AG10803 (cell line): ENCODE measurements at regions not wholly inside any gene's neighbourhood (a gene's known extent, or its start where the extent isn't known, plus 50 kb on each side); places are given as distances from the start of the nearest gene placed in this dataset.

Experiments
- DNase-seq: peaks from one replicate; pipeline ENCODE4 v3.0.0; 2010; ENCODE audit warnings: low read depth
- H3K4me3 ChIP-seq: 2 replicates; pipeline ENCODE4 v1.5.1; 2011; ENCODE audit warnings: mild to moderate bottlenecking, low read length, control low read depth
- CTCF ChIP-seq: conservative IDR thresholded peaks from 2 replicates; pipeline ENCODE4 v1.5.1; 2011; ENCODE audit warnings: mild to moderate bottlenecking, low read length, control low read depth, inconsistent platforms

GRCh38 chr13:50596156-50596555 lies 247.3 kb downstream of the DLEU7 start:
- no peak overlapping the region for H3K4me3 ChIP-seq
- no peak for DNase-seq
- TF ChIP-seq CTCF = no peak

- H3K4me3 ChIP-seq = no peak overlapping the region
- DNase-seq = no peak
- no peak for TF ChIP-seq CTCF
These were observed 246.7 kb downstream of the DLEU7 start for GRCh38 chr13:50596776-50597203.

- no peak overlapping the region for H3K4me3 ChIP-seq
- DNase-seq = no peak
- TF ChIP-seq CTCF = no peak
These were observed 245.2 kb downstream of the DLEU7 start for GRCh38 chr13:50598338-50598737.

GRCh38 chr13:50599046-50599445 lies 244.4 kb downstream of the DLEU7 start:
- no peak for TF ChIP-seq CTCF
- DNase-seq = no peak
- H3K4me3 ChIP-seq = no peak overlapping the region

- TF ChIP-seq CTCF = no peak
These were observed 243.6 kb downstream of the DLEU7 start for GRCh38 chr13:50599927-50600326.

GRCh38 chr13:50608370-50608769 lies 235.1 kb downstream of the DLEU7 start:
- TF ChIP-seq CTCF = no peak
- no peak overlapping the region for H3K4me3 ChIP-seq
- no peak for DNase-seq

More at GRCh38 chr13:50599927-50600326, 243.6 kb downstream of the DLEU7 start:
- DNase-seq = no peak
- H3K4me3 ChIP-seq = no peak overlapping the region

GRCh38 chr13:50609011-50609410 lies 234.5 kb downstream of the DLEU7 start:
- no peak for DNase-seq
- no peak overlapping the region for H3K4me3 ChIP-seq
- TF ChIP-seq CTCF = no peak
